Left cardiac atrium (tissue), 4 donors: ENCODE measurements at regions not wholly inside any gene's neighbourhood (a gene's known extent, or its start where the extent isn't known, plus 50 kb on each side); places are given as distances from the start of the nearest gene placed in this dataset.
A peak's percentile ranks its signal among the peaks of the same experiment; 100 is the strongest.
"Not testable (repeated sequence)": the region's sequence is repeated elsewhere in the genome, so short reads cannot be mapped to it uniquely, and the experiment has no call there.

Experiments used
- ATAC-seq, 2 donors: fragments of 200-7000 bp; cut with Tn5 transposase; one replicate each; pipeline ENCODE4 v1.9.1; 2020; ENCODE audit warnings: mild to moderate bottlenecking in 2 of 2, moderate library complexity in 2 of 2
- DNase-seq: peaks from one replicate; pipeline ENCODE4 v3.0.0-alpha.2; 2020
- intact Hi-C, 2 donors: fragments of 100-400 bp; cut with DNase I; formaldehyde crosslinking; loops; one replicate each; pipeline versions ENCODE4 v1.14.1 to v1.15.1; 2022 to 2023
- donor health status: DM: no; HTN: yes; CAD: no.
- donor health status: DM: no; HTN: yes; CAD: no; lungs with severe emphysema.
- donor health status: DM: yes; HTN: yes; CAD: no.
- donor health status: Dilated cardiomyopathy.

GRCh38 chr11:116375221-116375620 is 397.6 kb downstream of the BUD13 start:
- DNase-seq (no peak), ATAC-seq (no peak)
- intact Hi-C loops: no loop called here

GRCh38 chr11:116374085-116374484 is 398.7 kb downstream of the BUD13 start:
- intact Hi-C loops: no loop called here
- no peak for DNase-seq
- no peak for ATAC-seq

- intact Hi-C loops: no loop called here
These were observed 399.5 kb downstream of the BUD13 start for GRCh38 chr11:116373104-116373944.

GRCh38 chr11:116371146-116371545 is 401.6 kb downstream of the BUD13 start:
- intact Hi-C loops: no loop called here
- ATAC-seq: no peak
- no peak for DNase-seq

More at GRCh38 chr11:116373104-116373944, 399.5 kb downstream of the BUD13 start:
- no peak for DNase-seq
- no peak for ATAC-seq

- intact Hi-C loops: no loop called here
- ATAC-seq: no peak
- DNase-seq: no peak
These were observed 404.0 kb downstream of the BUD13 start for GRCh38 chr11:116368784-116369183.

GRCh38 chr11:116366980-116367645 is 405.7 kb downstream of the BUD13 start:
- intact Hi-C loops: no loop called here
- ATAC-seq: no peak
- DNase-seq: no peak

GRCh38 chr11:116366451-116366850 is 406.3 kb downstream of the BUD13 start:
- intact Hi-C loops: no loop called here
- no peak for DNase-seq
- no peak for ATAC-seq

- ATAC-seq, DNase-seq, intact Hi-C loops: not testable (repeated sequence)
These were observed 407.9 kb downstream of the BUD13 start for GRCh38 chr11:116364925-116365324.

GRCh38 chr11:116364348-116364747 is 408.4 kb downstream of the BUD13 start:
- ATAC-seq: no peak
- intact Hi-C loops: no loop called here

GRCh38 chr11:116360221-116360941 is 412.4 kb downstream of the BUD13 start:
- ATAC-seq (no peak), DNase-seq (no peak)
- intact Hi-C loops: no loop called here

More at GRCh38 chr11:116364348-116364747, 408.4 kb downstream of the BUD13 start:
- no peak for DNase-seq

GRCh38 chr11:116357784-116358544 is 414.8 kb downstream of the BUD13 start:
- ATAC-seq (peak in 1 of 2 donors; percentile 35), DNase-seq (no peak)
- intact Hi-C loops: no loop called here

- DNase-seq (no peak), ATAC-seq (no peak)
- intact Hi-C loops: no loop called here
These were observed 416.3 kb downstream of the BUD13 start for GRCh38 chr11:116356451-116356850.

- intact Hi-C loops: no loop called here
- DNase-seq (no peak), ATAC-seq (no peak)
These were observed 417.7 kb downstream of the BUD13 start for GRCh38 chr11:116355104-116355503.

GRCh38 chr11:116353589-116353988 is 419.2 kb downstream of the BUD13 start:
- intact Hi-C loops: no loop called here
- DNase-seq: no peak
- no peak for ATAC-seq

- no peak for DNase-seq
- intact Hi-C loops: no loop called here
- no peak for ATAC-seq
These were observed 419.9 kb downstream of the BUD13 start for GRCh38 chr11:116352881-116353280.

- intact Hi-C loops: no loop called here
- peak in 1 of 2 donors; percentile 64 for ATAC-seq
- DNase-seq: no peak
These were observed 424.6 kb downstream of the BUD13 start for GRCh38 chr11:116348226-116348625.

GRCh38 chr11:116345575-116345974 is 427.2 kb downstream of the BUD13 start:
- ATAC-seq (no peak), DNase-seq (no peak)
- intact Hi-C loops: no loop called here

GRCh38 chr11:116344601-116345000 is 428.2 kb downstream of the BUD13 start:
- DNase-seq: no peak
- no peak for ATAC-seq
- intact Hi-C loops: no loop called here

- no peak for DNase-seq
- no peak for ATAC-seq
- intact Hi-C loops: no loop called here
These were observed 429.5 kb downstream of the BUD13 start for GRCh38 chr11:116343270-116343669.
